Psoas muscle (tissue), 7 donors: ENCODE measurements at regions not wholly inside any gene's neighbourhood (a gene's known extent, or its start where the extent isn't known, plus 50 kb on each side); places are given as distances from the start of the nearest gene placed in this dataset.
"Not testable (repeated sequence)": the region's sequence is repeated elsewhere in the genome, so short reads cannot be mapped to it uniquely, and the experiment has no call there.

Experiments
- ATAC-seq, 4 donors: fragments of 200-7000 bp; cut with Tn5 transposase; one replicate each; pipeline ENCODE4 v1.9.1; 2020; ENCODE audit warnings: moderate library complexity in 3 of 4, mild to moderate bottlenecking in 2 of 4
- DNase-seq, 2 donors: peaks; one replicate each; pipeline ENCODE4 v3.0.0-alpha.2; 2020
- H3K27ac ChIP-seq: fragments of 200-600 bp; one replicate; pipeline ENCODE4 v1.8.0; 2022
- H3K27me3 ChIP-seq, 3 donors: fragments of 200-600 bp in 1 of 3; one replicate each; pipeline versions ENCODE4 v1.6.1 to v1.8.0; 2013 to 2022; ENCODE audit warnings: low read length in 2 of 3, mild to moderate bottlenecking in 2 of 3, moderate library complexity in 1 of 3; ENCODE audit not compliant: insufficient read depth in 3 of 3
- H3K36me3 ChIP-seq, 2 donors: fragments of 200-600 bp in 1 of 2; one replicate each; pipeline versions ENCODE4 v1.6.1 to v1.8.0; 2013 to 2022; ENCODE audit warnings: low read depth in 1 of 2, mild to moderate bottlenecking in 1 of 2, moderate library complexity in 1 of 2; ENCODE audit not compliant: insufficient read depth in 1 of 2
- H3K4me1 ChIP-seq: fragments of 200-600 bp; one replicate; pipeline ENCODE4 v1.8.0; 2022
- H3K4me3 ChIP-seq: fragments of 200-600 bp; one replicate; pipeline ENCODE4 v1.8.0; 2022; ENCODE audit warnings: mild to moderate bottlenecking
- H3K9me3 ChIP-seq: fragments of 200-600 bp; one replicate; pipeline ENCODE4 v1.8.0; 2022
- CTCF ChIP-seq: fragments of 200-600 bp; IDR thresholded peaks from one replicate; pipeline ENCODE4 v1.8.0; 2022; ENCODE audit warnings: antibody characterized with exemption
- WGBS, 3 donors: extraction: QIAGEN DNeasy Blood & Tissue Kit; methylation state at CpG; one replicate each; pipeline versions ENCODE4 v1.1.6 to v1.1.7; 2013; 5-methylcytosine and 5-hydroxymethylcytosine counted together
- intact Hi-C, 2 donors: fragments of 100-400 bp; cut with DNase I; formaldehyde crosslinking; loops; one replicate each; pipeline versions ENCODE4 v1.11.0 to v1.14.2; 2022
- donor health status: healthy with polysubstance abuse.
- donor health status: DM: no; HTN: no; CAD: no; lungs with moderate emphysema.
- donor health status: Bipolar disorder and iron deficiency.
- donor health status: healthy.
- donor health status: DM: yes; HTN: yes; CAD: no.
- donor health status: DM: no; HTN: no; CAD: no.
- donor health status: DM: yes; HTN: yes; CAD: no.

DNA sequence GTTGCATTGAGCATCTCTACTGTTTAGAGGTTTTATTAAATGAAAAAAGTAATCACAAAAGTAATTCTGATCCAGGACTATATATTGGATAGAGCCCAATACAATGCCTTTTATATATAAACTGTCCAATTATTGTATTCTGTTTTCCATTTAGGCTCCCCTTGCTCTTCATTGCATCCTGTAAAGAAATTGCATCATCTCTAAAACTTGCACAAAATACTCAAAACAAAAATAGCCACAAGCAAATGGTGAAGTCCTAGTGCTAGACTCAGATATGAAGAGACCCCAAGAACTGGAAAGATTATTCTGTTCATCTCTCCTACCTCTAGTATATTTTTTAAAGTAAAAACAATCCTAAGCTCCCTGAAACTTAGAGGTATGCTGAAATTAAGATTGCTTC lies 195.8 kb downstream of the NNT start:
- no peaks in the 10 kb centered on the region for H3K27me3 ChIP-seq
- no peak for ATAC-seq
- no peaks in the 10 kb centered on the region for H3K36me3 ChIP-seq
- no peak overlapping the region for H3K27ac ChIP-seq
- no peaks in the 10 kb centered on the region for H3K4me1 ChIP-seq
- H3K9me3 ChIP-seq: no peaks in the 10 kb centered on the region
- intact Hi-C loops: no loop called here
- H3K4me3 ChIP-seq: no peak overlapping the region
- no peak for TF ChIP-seq CTCF
- no peak for DNase-seq

DNA sequence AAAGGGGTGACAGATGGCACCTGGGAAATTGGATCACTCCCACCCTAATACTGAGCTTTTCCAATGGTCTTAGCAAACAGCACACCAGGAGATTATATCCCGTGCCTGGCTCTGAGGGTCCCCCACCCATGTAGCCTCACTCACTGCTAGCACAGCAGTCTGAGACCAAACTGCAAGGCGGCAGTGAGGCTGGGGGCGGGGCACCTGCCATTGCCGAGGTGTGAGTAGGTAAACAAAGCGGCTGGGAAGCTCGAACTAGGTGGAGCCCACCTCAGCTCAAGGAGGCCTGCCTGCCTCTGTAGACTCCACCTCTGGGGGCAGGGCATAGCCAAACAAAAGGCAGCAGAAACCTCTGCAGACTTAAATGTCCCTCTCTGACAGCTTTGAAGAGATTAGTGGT lies 188.9 kb downstream of the NNT start:
- H3K27me3 ChIP-seq, H3K4me3 ChIP-seq, H3K27ac ChIP-seq, H3K4me1 ChIP-seq, DNase-seq, intact Hi-C loops, H3K36me3 ChIP-seq, ATAC-seq, H3K9me3 ChIP-seq: not testable (repeated sequence)
- WGBS, 3 donors: 88 to 91% (median 90%) methylated on average over 6 of the region's 6 CpGs

- WGBS, 3 donors: 22 to 37% (median 28%) methylated on average over 3 of the region's 3 CpGs
- H3K27me3 ChIP-seq: no peaks in the 10 kb centered on the region
- H3K9me3 ChIP-seq: no peaks in the 10 kb centered on the region
Measured at GRCh38 chr5:43785198-43785597, 182.2 kb downstream of the NNT start.

DNA sequence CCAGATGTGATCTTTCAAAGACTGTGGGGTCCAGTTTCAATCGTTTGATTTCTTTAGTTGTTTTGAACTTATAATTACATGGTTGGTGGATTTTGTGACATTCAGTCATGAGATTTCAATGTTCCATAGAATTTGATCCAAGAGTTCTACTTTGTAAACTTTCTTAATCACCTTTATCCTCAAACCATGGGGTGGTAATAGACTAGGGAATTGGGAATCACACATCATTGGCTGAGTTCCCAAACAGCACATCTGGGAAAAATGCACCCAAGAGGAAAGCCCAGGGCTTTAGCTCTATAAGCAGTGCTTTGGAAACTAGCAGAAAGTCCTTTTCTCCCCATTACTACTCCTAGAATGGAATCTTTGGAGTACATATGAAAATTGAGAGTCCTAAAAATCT lies 177.6 kb downstream of the NNT start:
- no peak for ATAC-seq
- no peak for TF ChIP-seq CTCF
- no peaks in the 10 kb centered on the region for H3K4me1 ChIP-seq
- H3K27ac ChIP-seq: no peak overlapping the region
- H3K27me3 ChIP-seq: no peaks in the 10 kb centered on the region
- no peak for DNase-seq
- H3K36me3 ChIP-seq: no peaks in the 10 kb centered on the region
- intact Hi-C loops: no loop called here
- no peak overlapping the region for H3K4me3 ChIP-seq
- 23 to 31% (median 28%) methylated on average over 1 of the region's 1 CpG for WGBS, 3 donors
- H3K9me3 ChIP-seq: no peaks in the 10 kb centered on the region

More at GRCh38 chr5:43785198-43785597, 182.2 kb downstream of the NNT start:
- intact Hi-C loops: no loop called here
- H3K36me3 ChIP-seq: no peaks in the 10 kb centered on the region
- no peaks in the 10 kb centered on the region for H3K4me1 ChIP-seq
- no peak for DNase-seq
- peak in 1 of 4 donors; percentile 28 for ATAC-seq
- H3K4me3 ChIP-seq: no peak overlapping the region
- no peak overlapping the region for H3K27ac ChIP-seq
- TF ChIP-seq CTCF: no peak

DNA sequence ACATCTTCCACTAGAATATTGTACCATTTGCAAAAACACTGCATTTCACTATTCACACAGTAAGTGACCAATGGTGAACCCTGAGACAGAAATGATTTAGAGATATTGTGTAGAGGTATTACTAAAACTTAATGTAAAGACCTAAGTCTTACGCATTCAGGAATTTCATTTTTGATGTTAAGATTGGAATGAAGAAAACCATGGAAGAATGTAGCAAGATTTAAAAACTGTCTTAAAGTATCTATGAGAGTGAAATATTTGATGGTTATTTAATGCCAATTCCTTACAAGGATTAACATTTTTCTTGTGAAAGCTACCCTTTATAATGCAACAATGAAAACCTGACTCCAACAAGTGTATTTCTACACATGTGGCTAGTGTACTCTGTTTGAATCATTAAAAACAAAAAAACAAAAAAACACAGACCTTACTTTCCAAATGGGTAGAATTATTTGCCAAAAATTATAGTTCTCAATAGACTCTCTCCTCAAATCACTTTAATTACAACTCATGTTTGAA lies 172.0 kb downstream of the NNT start:
- H3K27ac ChIP-seq: no peak overlapping the region
- no peak for TF ChIP-seq CTCF
- intact Hi-C loops: no loop called here
- ATAC-seq: no peak
- no peak overlapping the region for H3K4me3 ChIP-seq
- 91 to 97% (median 94%) methylated on average over 1 of the region's 1 CpG for WGBS, 3 donors
- H3K36me3 ChIP-seq: no peaks in the 10 kb centered on the region
- H3K27me3 ChIP-seq: no peaks in the 10 kb centered on the region
- DNase-seq: no peak
- H3K4me1 ChIP-seq: no peaks in the 10 kb centered on the region
- no peaks in the 10 kb centered on the region for H3K9me3 ChIP-seq
